GM23248 (cell line): ENCODE measurements at regions not wholly inside any gene's neighbourhood (a gene's known extent, or its start where the extent isn't known, plus 50 kb on each side); places are given as distances from the start of the nearest gene placed in this dataset.

Experiments used
- DNase-seq: peaks from one replicate; pipeline ENCODE4 v3.0.0-alpha.2; 2015
- H2AFZ ChIP-seq: fragments of 200-600 bp; sonication (generic); 2 replicates; pipeline ENCODE4 v1.6.1; 2016; ENCODE audit warnings: antibody characterized with exemption
- H3F3A ChIP-seq: fragments of 200-600 bp; sonication (generic); 2 replicates; pipeline ENCODE4 v1.6.1; 2016; ENCODE audit warnings: mild to moderate bottlenecking, antibody characterized with exemption, mixed run types; ENCODE audit not compliant: insufficient read depth
- H3K27ac ChIP-seq: fragments of 200-600 bp; sonication (generic); 2 replicates; pipeline ENCODE4 v1.5.1; 2016; ENCODE audit warnings: mild to moderate bottlenecking
- H3K27me3 ChIP-seq: fragments of 200-600 bp; sonication (generic); replicated peaks from 2 replicates; pipeline ENCODE4 v1.6.1; 2016; ENCODE audit warnings: mild to moderate bottlenecking; ENCODE audit not compliant: insufficient read depth
- H3K36me3 ChIP-seq: fragments of 200-600 bp; sonication (generic); 2 replicates; pipeline ENCODE4 v1.6.1; 2016; ENCODE audit warnings: low read depth, mild to moderate bottlenecking
- H3K4me1 ChIP-seq: fragments of 200-600 bp; sonication (generic); 2 replicates; pipeline ENCODE4 v1.6.1; 2016; ENCODE audit warnings: mild to moderate bottlenecking; ENCODE audit not compliant: insufficient read depth
- H3K4me2 ChIP-seq: fragments of 200-600 bp; sonication (generic); one replicate; pipeline ENCODE4 v1.6.1; 2016; ENCODE audit warnings: mild to moderate bottlenecking; ENCODE audit not compliant: unreplicated experiment
- H3K4me3 ChIP-seq: fragments of 200-600 bp; sonication (generic); 2 replicates; pipeline ENCODE4 v1.5.1; 2016; ENCODE audit warnings: mild to moderate bottlenecking
- H3K79me2 ChIP-seq: fragments of 200-600 bp; sonication (generic); 2 replicates; pipeline ENCODE4 v1.6.1; 2016; ENCODE audit warnings: mild to moderate bottlenecking; ENCODE audit not compliant: insufficient read depth
- H3K9ac ChIP-seq: fragments of 200-600 bp; sonication (generic); 2 replicates; pipeline ENCODE4 v1.6.1; 2016; ENCODE audit warnings: mild to moderate bottlenecking
- H3K9me2 ChIP-seq: fragments of 200-600 bp; sonication (generic); 2 replicates; pipeline ENCODE4 v1.6.1; 2016; ENCODE audit warnings: mixed run types, mild to moderate bottlenecking, moderate library complexity; ENCODE audit not compliant: insufficient read depth
- H3K9me3 ChIP-seq: fragments of 200-600 bp; sonication (generic); one replicate; pipeline ENCODE4 v1.6.1; 2017; ENCODE audit warnings: low read depth
- H4K20me1 ChIP-seq: fragments of 200-600 bp; sonication (generic); 2 replicates; pipeline ENCODE4 v1.6.0; 2016; ENCODE audit not compliant: insufficient read depth
- EZH2 ChIP-seq: fragments of 200-600 bp; sonication (generic); IDR thresholded peaks from 2 replicates; pipeline ENCODE4 v1.6.1; 2018; ENCODE audit warnings: antibody characterized with exemption, mild to moderate bottlenecking; ENCODE audit not compliant: insufficient read depth, poor library complexity, severe bottlenecking
- EZH2phosphoT487 ChIP-seq: fragments of 200-600 bp; sonication (generic); IDR thresholded peaks from 2 replicates; pipeline ENCODE4 v1.6.1; 2018; ENCODE audit warnings: antibody characterized with exemption, moderate library complexity, mild to moderate bottlenecking, low read depth; ENCODE audit not compliant: insufficient read depth
- WGBS, 2 experiments: methylation state at CpG; one replicate each; pipeline ENCODE4 v1.1.6; 2015 to 2017; ENCODE audit warnings: low lambda C conversion rate in 2 of 2, low coverage in 1 of 2; ENCODE audit errors: missing lambda C conversion rate in 2 of 2; 5-methylcytosine and 5-hydroxymethylcytosine counted together
- in situ Hi-C: fragments of 300-500 bp; cut with MboI; formaldehyde crosslinking; loops from 2 replicates; pipeline ENCODE4 v1.15.0; 2020

DNA sequence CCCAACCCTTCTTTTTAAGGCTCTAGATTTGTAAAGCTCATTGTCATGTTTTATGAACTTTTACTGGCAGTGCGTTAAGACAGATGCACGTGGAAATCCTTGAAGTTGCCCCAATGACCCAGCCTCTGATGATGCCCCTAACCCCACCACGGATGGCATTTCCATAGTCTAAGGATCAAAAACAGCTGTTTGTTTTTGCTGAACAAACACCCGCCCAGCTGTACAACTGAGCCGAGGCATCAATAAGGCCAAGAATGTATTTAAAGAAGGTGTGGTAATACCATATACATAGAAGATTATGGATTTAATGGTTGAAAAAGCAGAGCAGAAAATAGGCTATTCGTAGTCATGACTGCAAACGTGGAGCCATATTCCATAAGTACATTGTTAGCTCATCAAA, 83.7 kb downstream of the SALL1 start:
- Histone ChIP-seq H3F3A (no peaks in the 10 kb centered on the region), H4K20me1 (no peaks in the 10 kb centered on the region), H3K36me3 (no peaks in the 10 kb centered on the region), H3K27ac (no peak overlapping the region), H3K4me3 (no peak overlapping the region), H3K4me1 (no peaks in the 10 kb centered on the region), H2AFZ (no peak overlapping the region), H3K4me2 (no peak overlapping the region), H3K9me2 (no peaks in the 10 kb centered on the region), H3K9ac (no peak overlapping the region), H3K9me3 (no peaks in the 10 kb centered on the region), H3K79me2 (no peaks in the 10 kb centered on the region), H3K27me3 (no peaks in the 10 kb centered on the region)
- no peak for DNase-seq
- in situ Hi-C loops: no loop called here
- TF ChIP-seq EZH2 (no peak), EZH2phosphoT487 (no peak)
- WGBS, 2 experiments: 31 to 33% methylated on average over 7 of the region's 7 CpGs

DNA sequence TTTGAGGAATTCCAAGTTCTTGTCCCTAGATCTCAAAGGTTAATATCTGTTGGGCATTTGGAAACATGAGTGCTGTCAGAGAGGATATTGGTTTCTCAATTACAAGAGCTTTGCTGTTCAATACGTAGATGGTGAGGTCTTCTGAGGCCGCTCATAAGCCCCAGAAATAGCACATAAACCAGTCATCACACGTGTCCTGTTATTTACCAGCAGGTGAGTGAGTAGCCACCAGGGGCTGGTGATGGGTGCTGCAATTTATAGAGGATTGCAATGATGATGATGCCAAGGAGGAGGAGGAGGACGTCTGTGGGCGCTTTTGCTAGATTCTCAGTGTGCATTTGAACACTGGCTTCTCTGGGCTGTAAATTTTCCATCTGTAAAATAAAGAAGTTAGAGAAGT, 89.0 kb downstream of the SALL1 start:
- no peaks in the 10 kb centered on the region for H3K79me2 ChIP-seq
- H3F3A ChIP-seq: no peaks in the 10 kb centered on the region
- 46 to 48% methylated on average over 5 of the region's 5 CpGs for WGBS, 2 experiments
- no peaks in the 10 kb centered on the region for H3K9me3 ChIP-seq
- 0 out of 2 replicates have a peak, but pooled peaks cover 3% of the 10 kb centered on the region for H3K27me3 ChIP-seq
- H3K9me2 ChIP-seq: no peaks in the 10 kb centered on the region
- H3K4me1 ChIP-seq: no peaks in the 10 kb centered on the region
- H3K9ac ChIP-seq: no peak overlapping the region
- in situ Hi-C loops: no loop called here
- no peak overlapping the region for H3K27ac ChIP-seq
- H3K36me3 ChIP-seq: no peaks in the 10 kb centered on the region
- TF ChIP-seq EZH2 (no peak), EZH2phosphoT487 (no peak)
- H2AFZ ChIP-seq: no peak overlapping the region
- no peak overlapping the region for H3K4me2 ChIP-seq
- no peaks in the 10 kb centered on the region for H4K20me1 ChIP-seq
- no peak for DNase-seq
- H3K4me3 ChIP-seq: no peak overlapping the region

DNA sequence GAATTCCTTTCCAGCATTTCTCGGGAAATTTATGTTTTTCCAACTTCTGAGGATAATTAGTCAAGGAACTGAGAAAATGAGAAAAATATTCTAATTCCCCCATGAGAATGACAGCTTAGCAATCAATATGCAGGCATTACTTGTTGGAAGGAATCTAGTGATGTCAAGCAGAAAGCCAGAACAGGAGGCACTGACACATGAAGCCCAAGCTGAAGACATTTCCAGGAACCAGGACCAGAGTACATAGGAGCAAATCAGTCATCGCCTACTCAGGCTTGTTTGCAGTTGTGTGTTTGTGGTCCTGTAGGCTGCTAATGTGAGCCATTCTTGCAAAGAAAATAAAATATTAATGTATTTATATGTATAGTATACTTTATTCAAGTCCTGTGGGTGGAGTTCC, 89.7 kb downstream of the SALL1 start:
- no peaks in the 10 kb centered on the region for H3K9me2 ChIP-seq
- H3K4me3 ChIP-seq: no peak overlapping the region
- no peak for DNase-seq
- 0 out of 2 replicates have a peak, but pooled peaks cover 3% of the 10 kb centered on the region for H3K27me3 ChIP-seq
- H4K20me1 ChIP-seq: no peaks in the 10 kb centered on the region
- no peaks in the 10 kb centered on the region for H3F3A ChIP-seq
- in situ Hi-C loops: no loop called here
- no peak overlapping the region for H3K9ac ChIP-seq
- TF ChIP-seq EZH2 (no peak), EZH2phosphoT487 (no peak)
- H3K27ac ChIP-seq: no peak overlapping the region
- no peaks in the 10 kb centered on the region for H3K79me2 ChIP-seq
- no peaks in the 10 kb centered on the region for H3K4me1 ChIP-seq
- H3K36me3 ChIP-seq: no peaks in the 10 kb centered on the region
- WGBS, 2 experiments: 19 to 21% methylated on average over 2 of the region's 2 CpGs
- H3K4me2 ChIP-seq: no peak overlapping the region
- no peak overlapping the region for H2AFZ ChIP-seq
- H3K9me3 ChIP-seq: no peaks in the 10 kb centered on the region

DNA sequence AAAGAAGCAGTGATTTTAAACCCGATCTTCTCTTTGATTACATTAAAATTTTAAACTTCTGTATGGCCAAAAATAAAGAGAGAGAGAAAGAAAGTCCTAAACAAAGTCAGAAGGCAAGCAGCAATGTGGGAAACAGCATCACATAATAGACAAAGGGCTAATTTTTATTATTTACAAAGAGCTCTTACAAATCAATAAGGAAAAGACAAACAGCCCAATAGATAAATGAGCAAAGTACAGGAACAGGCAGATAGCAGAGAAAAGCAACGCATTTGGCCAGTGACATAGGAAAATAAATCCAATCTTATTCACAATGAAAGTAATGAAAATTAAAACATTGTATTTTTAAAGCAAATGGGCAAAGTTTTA, 93.1 kb downstream of the SALL1 start:
- in situ Hi-C loops: no loop called here
- 35 to 51% methylated on average over 2 of the region's 2 CpGs for WGBS, 2 experiments
- DNase-seq: no peak
- Histone ChIP-seq H3K27ac (no peak overlapping the region), H4K20me1 (no peaks in the 10 kb centered on the region), H3K9ac (no peak overlapping the region), H3K9me3 (no peaks in the 10 kb centered on the region), H3K4me2 (no peak overlapping the region), H3K79me2 (no peaks in the 10 kb centered on the region), H3K4me1 (no peaks in the 10 kb centered on the region), H2AFZ (no peak overlapping the region), H3K9me2 (no peaks in the 10 kb centered on the region), H3K4me3 (no peak overlapping the region), H3K36me3 (no peaks in the 10 kb centered on the region), H3K27me3 (0 out of 2 replicates have a peak, but pooled peaks cover 7% of the 10 kb centered on the region), H3F3A (no peaks in the 10 kb centered on the region)
- TF ChIP-seq EZH2phosphoT487 (no peak), EZH2 (no peak)
